ENCODE measurements at regions not wholly inside any gene's neighbourhood (a gene's known extent, or its start where the extent isn't known, plus 50 kb on each side); places are given as distances from the start of the nearest gene placed in this dataset.

DNA sequence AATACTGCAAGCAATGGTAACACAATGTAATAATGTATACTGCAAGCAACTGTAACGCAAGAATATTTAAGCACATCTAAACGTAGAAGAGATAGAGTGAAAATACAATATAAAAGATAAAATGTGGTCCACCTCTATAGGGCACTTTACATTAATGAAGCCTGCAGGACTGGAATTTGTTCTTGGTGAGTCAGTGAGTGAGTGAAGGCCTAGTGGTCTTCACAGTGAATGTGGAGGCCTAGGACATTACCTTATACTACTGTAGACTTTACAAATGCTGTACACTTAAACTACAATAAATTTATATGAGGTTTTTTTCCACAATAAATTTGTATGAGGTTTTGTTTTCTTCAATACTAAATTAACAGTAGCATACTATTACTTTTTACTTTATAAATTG, 287.4 kb upstream of the SNX7 start:
- no peak for DNase-seq

DNA sequence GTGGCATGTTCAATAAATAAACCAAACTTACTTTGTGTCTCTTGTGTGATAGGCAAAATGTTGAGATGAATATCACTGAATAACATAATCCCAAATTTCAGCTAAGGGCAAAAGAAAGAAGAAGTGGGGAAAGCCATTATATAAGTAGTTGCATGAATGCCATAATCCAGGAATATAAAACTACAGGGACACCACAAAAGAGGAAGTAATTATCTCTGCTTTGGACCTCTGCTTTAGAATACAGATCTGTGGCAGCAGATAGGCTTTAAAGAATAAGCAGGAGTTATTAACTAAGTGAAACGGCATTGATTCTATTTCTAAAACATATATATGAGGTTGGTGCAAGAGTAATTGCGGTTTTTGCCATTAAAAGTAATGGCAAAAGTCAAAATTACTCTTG, 288.5 kb upstream of the SNX7 start:
- DNase-seq = no peak

DNA sequence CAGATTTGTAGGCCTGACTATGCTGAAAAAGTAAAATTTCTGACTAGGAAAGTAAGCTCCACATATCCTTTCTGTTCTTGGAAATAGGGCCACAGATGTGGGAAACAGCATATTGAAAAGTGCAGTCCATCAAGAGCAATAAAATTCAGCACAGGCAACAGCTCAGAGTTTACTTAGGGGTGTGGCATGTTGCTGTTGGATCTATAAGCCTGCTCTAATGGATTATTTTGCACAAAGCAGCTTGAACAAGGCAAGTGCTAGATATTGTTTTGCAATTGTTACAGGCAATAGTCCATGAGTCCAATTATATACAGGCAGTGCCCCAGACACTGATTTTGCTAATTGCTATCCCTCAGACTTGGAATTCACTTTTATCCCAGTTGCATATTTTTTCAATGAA, 289.8 kb upstream of the SNX7 start:
- DNase-seq = no peak

DNA sequence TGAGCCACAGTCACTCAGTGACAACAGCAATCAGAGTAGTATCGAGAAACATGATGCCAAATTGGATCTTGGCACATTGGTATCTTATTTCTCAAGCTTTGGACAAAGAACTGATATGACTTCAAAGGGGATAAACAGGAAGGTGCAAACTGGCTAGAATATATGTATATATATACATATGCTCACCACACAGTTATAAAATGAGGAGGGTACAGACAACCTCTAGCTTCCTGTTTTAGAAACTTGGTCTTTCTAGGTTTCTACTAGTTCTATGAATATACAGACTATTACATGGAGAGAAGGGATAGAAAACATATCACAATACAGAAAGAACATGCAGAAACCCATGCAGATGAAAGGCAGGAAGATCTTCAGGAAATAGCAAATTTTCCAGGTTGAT, 292.1 kb upstream of the SNX7 start:
- DNase-seq = no peak

DNA sequence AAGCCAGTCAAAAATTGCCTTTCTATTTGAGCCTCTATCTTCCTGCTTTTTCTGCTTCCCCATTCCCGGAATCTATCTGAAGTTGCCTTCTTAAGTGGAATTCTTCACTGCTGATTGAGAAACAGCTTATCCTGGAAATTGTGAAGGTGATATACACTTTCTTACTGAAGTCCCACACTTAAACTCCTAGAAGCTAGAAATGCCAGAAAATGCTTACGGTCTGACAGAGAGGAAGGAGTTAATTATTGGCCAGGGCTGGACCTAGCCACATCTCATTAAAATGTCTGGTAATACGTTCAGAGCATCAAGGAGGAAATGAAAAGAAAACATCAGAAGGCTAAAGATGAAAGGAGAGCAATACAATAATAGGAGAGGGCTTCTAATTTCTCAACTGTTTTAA, 292.5 kb upstream of the SNX7 start:
- no peak for DNase-seq

DNA sequence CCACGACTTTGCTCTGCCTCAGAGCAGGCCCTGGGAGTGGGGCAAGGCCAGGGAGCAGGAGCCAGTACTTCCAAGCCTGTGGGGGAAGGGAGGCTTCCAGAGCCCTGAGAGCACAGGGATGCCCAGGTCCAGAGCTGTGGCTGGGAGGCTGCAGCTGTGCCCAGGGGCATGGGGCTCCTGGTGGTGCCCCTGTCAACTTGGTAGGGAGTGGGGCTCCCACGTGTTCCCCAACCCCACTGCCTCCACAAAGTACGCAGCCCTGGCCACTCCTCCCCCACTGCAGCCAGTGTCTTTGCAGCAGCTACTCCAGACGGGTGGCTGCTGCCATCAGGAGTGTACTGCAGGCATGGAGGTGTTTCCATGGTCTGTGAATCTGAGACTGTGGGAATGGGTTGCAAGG, 294.1 kb upstream of the SNX7 start:
- DNase-seq = no peak

DNA sequence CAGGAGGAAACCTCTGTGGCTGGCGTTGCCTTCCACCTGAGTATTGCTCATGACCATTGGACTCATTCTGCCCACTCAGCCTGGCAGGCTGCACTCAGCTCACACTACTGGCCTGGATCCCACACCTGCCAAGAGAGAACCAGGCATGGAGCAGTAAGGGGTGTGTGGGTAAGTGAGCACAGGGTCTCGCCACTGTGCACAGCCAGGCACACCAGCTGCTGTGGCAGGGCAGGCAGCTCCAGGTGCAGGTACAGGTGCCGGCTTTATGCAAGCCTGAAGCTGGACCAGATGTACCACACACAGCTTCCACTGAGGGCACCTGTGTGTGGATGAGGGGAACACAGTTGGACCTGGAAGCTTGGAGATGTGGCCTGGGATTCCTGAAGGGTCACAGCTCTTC, 295.2 kb upstream of the SNX7 start:
- DNase-seq = no peak

DNA sequence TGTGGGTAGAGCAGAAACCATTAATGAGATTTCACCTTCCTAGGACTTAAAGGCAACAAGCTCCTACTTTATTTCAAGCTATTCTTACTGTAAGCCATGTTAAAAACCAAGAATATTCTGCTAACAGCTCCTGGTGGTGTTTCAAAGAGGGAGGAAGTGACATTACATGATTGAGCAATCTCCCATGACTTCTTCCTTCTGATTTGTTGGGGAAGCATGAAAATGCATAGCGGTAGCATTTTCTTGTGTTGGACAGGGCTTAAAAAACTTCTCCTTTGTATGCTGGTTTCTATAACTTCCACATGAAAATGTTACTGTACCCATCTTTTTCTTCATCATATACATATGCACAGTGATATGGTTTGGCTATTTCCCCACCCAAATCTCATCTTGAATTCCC, 297.0 kb upstream of the SNX7 start:
- DNase-seq = no peak

DNA sequence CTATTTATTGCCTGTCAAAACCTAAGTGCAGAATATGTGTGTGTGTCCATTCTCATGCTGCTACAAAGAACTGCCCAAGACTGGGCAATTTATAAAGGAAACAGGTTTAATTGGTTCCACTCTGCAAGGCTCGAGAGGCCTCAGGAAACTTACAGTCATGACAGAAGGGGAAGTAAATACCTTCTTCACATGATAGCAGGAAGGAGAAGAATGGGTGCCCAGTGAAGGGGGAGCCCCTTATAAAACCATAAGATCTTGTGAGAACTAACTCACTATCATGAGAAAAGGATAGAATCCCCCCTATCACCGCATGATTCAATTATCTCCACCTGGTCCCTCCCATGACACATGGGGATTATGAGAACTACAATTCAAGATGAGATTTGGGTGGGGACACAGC, 300.7 kb upstream of the SNX7 start:
- no peak for DNase-seq

DNA sequence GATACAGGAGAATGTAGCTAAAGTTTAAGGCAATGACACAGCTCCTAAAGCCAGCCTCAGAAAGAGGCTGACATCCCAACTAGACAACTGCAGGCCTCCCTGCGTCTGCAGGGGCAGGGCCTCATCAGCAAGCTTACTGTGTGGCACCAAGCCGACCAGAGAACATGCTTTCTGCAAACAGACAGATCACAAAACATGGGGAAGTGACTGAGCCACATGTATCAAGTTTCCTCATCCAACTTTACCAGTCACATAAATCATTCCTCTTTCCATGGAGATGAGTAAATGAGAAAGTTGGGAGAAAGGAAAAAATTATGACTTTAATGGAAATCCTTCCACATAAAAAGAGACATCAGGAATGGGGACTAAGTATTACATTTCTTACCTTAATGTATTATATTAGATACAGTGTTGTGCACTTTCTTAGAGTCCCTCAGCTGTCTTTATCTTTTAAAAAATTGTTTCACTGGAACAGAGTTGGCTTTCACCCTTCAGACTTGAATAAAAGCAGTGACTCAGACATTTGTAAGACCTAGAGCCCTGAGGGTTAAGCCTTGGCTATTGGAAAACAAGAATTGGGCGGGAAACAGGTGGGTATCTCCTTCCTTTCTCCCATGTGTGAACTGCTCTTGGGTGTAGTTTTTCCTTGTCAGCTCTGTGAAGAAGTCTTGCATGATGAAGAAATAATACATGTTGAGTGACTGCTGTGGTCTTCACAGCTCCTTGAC, 305.7 kb upstream of the SNX7 start:
- DNase-seq = no peak

DNA sequence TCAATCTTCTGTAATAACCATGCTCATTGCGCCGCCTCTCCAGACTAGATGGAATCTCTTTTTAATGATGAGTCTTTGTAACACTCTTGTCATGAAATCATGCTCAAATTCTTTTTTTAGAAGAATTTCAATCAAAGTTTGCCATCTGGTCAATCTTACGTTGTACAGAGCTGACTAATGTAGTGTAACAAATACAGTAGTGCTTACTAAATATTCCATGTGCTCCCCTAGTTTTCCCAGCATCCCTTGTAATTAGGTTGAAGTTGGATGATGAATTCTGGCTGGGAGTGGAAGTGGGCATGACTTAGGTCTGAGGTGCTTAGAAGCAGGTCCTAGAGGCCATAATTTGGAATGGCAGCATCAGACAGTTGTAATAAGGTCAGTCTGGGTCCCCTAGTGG, 309.1 kb upstream of the SNX7 start:
- DNase-seq = no peak

DNA sequence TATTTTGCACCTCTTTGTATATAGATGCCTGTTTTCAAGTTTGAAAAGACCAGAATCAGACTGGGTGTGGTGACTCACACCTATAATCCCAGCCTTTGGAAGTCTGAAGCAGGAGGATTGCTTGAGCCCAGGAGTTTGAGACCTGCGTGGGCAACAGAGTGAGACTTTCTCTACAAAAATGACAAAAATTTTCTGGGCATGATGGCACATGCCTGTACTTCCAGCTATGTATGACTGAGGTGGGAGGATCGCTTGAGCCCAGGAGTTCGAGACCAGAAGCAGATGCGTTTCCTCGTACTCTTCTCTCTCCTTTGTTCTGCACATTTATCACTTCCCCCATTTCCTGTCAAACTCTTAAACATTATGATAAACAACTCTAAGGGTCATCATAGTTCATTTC, 310.0 kb upstream of the SNX7 start:
- no peak for DNase-seq

DNA sequence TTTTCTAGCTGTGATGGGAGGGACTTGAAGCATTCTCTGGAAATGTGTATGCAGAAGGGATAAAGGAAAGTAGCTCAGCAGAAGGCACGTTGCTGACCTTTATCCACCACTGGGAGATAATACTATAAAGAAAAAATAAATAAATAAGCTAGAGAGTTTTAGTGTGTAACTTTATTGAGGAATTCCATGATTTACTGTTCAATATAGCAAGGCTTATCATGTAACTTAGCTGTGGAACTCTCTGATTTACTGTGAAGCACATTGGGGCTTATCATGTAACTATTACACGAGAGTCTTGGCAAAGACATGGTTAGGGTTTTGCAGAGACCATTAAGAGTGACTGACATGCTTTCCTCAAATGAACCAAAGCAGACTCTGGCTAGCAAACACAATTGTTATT, 316.1 kb upstream of the SNX7 start:
- no peak for DNase-seq

DNA sequence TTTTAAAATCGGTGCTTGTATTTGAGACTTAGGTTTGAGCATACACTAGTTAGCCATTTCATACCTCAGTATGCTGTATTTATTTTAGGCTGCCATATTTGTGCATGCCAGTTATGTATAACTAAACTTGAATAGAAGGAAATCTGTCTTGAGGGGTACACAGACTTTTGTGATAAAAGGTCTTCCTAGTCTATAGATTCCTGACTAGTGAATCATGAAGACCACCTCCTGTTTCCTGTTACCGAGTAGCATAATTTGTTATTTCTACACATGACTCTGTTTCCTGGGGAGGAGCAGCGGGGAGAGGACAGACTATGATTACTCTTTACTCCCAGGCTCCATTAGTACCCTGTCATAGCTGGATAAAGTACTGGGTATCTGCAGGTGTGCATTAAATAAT, 316.8 kb upstream of the SNX7 start:
- no peak for DNase-seq

DNA sequence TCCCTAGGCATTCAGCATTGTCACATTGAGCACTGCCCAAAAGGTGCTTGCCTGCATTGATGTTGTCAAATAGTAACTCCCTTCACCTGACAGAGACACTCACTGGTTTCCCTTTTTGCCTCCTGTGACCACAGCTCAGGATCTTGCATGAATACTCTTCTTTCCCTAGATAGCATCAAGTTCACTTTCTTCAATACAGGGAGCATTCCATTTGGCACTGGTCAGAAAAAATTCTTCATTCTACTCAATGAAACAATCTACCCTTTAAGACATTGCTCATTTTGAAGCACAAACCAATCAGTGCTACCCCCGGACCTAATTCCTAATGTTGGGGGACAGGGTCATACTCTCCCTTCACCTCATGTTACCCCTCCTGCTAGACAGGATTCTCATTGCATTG, 319.0 kb upstream of the SNX7 start:
- no peak for DNase-seq

DNA sequence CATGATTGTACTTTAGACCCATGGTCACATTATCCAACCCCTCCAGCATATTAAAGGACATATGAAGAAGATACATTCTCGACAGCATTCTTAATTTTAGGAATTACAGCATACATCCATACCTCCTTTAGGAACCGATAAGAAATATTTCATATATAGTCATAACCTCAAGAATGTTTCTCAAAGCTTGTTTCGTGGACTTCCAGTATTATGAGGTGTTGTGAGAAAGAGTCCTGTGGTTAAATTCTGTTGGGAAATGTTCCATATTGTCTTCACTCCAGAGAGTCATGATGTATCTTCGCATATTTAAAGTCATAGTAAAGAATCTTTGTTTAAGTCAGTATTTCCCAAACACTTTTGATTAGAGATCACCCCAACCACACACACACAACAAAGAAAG, 321.0 kb upstream of the SNX7 start:
- DNase-seq = no peak

DNA sequence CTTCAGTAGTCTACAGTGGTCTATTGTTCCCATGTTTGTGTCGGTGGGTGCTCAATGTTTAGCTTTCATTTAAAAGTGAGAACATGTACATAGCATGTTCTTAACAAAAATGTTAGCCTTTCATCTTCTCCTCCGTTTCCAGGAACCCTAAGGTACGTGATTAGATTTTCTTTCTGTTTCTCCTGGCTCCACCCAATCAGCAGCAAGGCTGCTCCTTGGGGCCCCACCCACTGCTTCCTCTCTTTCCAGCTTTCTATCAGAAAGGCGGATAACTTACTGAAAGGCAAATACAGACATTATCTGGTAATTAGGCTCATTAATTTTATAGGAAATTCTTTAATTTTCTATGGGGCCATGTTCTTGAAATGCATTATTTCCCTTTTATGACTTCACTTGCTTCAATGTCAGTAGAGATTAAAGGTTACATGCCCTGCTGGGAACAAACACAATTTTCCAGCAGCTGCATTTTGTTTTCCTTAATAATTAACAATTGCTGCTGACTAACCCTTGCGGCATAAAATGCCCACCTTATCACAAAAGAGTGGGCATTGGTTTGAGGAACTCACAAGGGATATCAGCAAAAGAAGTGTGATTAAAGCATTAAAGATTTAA, 324.9 kb upstream of the SNX7 start:
- no peak for DNase-seq

DNA sequence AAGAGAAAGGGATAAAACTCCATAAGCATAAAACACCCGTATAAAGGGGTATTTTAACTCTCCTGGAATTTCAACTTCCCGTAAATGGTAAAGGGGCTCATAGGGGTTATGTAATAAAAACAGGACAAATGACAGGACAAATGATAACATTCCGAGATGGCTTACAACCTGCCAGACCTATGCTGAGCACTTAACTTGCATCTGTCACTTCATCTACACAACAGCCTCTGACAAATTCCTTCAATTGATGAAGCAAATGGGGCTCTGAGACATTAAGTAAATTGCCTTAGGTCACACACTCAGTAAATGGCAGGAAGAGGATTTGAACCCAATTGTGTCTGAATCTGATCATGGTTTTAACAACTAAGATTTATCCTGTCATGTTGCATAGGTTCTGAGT, 327.6 kb upstream of the SNX7 start:
- no peak for DNase-seq

DNA sequence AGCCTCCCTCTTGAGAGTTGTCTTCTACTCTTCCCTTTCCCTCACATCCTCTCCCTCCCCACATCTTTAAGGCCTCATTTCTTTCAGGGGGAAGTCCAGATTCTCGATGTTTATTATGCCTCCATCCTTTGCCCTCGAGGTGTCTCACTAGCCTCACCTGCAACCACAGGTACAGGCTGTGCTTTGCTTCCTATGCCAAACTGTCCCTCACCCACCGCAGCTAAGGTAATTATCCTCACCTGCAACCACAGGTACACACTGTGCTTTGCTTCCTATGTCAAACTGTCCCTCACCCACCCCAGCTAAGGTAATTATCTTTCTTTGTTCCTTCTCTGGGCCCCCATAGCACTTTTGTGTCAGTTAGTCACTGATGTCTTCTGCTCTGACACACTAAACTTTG, 328.1 kb upstream of the SNX7 start:
- no peak for DNase-seq

DNA sequence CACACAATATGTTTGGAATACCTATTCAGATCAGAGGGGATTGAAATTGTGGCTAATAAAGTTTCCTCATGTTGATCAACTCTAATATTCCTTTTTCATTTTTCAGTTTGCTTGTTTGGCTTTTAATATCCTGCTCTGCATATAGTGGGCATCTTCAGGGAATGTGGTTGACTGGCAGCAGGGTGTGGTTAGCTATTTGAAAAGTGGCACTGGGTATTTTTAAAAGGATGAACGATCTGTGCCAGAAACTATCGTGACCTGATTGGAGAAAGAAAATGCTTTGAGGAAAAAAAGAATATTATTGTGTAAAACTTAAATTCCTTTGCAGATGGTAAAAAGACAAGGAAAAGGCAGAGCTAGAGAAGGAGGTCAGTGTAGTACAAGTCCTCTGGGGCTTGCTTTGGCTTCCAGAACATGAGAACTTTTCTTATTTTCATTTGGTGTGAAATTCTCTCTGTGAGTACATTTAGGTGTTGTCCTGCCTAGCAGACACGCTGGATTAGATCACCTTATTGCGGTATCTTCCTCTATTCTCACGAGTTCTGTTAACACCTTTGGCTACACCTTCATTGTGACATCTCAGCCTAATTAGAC, 329.7 kb upstream of the SNX7 start:
- DNase-seq = no peak

DNA sequence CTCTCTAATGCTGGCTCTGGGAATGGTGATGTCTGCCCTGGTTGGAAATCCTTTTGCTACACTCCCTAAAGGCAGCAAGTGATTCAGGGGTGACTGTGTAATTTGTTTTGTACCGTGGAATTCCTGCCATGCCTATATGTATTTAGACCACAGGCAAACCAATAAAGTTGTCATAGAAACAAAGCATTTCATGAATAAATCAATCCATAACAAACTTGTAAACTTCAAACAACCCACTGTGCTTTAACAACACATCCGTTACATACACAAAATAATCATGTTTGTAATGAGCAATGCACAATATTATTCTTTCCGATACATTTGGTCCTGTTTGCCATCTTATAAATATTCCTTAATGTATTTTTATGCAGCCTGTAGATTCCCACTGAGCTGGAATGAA, 330.3 kb upstream of the SNX7 start:
- DNase-seq = no peak

DNA sequence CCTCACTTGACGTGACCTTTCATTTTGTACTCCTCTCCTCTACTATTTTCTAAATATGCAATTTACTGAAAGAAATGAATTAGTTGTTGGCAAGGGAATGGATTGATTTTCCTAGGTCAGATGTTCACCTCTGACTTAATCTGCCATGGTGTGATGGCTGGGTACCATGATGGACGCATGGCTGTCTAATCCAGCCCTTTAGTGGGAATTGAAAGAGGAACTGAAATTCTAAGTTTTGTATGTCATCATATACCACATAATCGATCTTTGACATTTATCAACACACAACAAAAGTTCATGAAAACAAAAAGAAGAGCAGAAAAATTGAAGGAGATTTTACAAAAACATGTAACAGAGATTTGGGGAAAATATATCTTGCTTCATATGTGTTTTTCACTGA, 331.3 kb upstream of the SNX7 start:
- no peak for DNase-seq

DNA sequence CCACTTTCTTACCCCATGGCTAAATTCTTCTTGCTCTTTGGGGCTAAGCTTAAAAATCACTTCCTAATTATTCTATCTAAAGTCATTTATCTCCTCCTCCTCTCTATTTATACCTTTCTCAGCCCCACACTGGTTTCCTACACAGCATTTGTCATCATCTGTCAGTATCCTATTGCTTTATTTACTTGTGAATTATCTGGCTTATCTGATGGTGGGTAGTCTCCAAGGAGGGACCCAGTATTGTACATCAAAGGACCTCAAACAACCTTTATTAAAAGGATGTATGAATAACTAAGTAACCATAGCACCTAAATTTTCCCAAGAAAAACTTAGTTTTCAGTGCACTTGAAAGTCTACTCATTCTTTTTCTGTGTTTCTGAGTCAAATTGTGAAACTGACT, 332.7 kb upstream of the SNX7 start:
- DNase-seq = no peak

DNA sequence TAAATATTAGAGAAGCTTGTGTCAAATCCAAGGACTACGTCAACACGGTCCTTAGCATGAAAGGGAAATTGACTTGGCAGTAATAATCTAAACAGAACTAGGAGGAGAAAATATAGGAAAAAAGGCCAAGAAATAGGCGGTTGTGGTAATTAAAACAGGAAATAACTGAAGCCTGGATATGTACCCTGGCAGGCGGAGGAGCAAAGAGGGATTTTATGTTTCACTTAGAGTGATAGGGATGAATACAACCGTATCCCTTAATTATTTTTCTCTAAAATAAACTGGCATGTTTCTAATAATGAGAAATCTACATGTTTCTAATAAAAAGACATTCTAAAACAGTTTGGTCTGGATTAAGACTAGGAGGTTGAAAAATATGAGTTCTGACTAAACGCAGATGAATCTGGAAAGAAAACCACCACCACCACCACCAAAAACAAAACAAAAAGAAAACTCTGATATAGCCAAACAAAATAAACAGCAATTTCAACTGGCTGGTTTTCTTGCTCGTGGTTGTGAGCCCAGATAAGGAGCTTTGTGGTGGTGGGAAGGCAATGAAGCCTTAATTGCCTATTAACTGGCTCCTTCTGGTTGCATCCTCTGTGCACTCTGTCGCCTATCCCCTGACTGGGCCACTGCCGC, 334.2 kb upstream of the SNX7 start:
- no peak for DNase-seq
